Activated naive CD4-positive, alpha-beta T cell treated with anti-CD3 and anti-CD28 coated beads for 36 hours (primary cell): ENCODE measurements at regions not wholly inside any gene's neighbourhood (a gene's known extent, or its start where the extent isn't known, plus 50 kb on each side); places are given as distances from the start of the nearest gene placed in this dataset.
"Not testable (repeated sequence)": the region's sequence is repeated elsewhere in the genome, so short reads cannot be mapped to it uniquely, and the experiment has no call there.

Experiments used
- CTCF ChIA-PET: fragments of 350-600 bp; sonication (Branson Sonifier 250); formaldehyde crosslinking; loops from one replicate; lab custom pipeline; 2021; ENCODE audit warnings: antibody characterized with exemption; lab: Charles Lee
- DNase-seq: peaks from one replicate; pipeline ENCODE4 v3.0.0-alpha.2; 2020
- H3K27ac Mint-ChIP-seq: one replicate; pipeline ENCODE4 v1.8.0; 2021; ENCODE audit warnings: mild to moderate bottlenecking, mixed read lengths
- H3K27me3 Mint-ChIP-seq: one replicate; pipeline ENCODE4 v1.8.0; 2021; ENCODE audit warnings: low read depth, mixed read lengths
- H3K36me3 Mint-ChIP-seq: one replicate; pipeline ENCODE4 v1.8.0; 2021; ENCODE audit warnings: low read depth, mixed read lengths
- H3K4me1 Mint-ChIP-seq: one replicate; pipeline ENCODE4 v1.8.0; 2021; ENCODE audit warnings: low read depth, mixed read lengths
- H3K4me3 Mint-ChIP-seq: one replicate; pipeline ENCODE4 v1.8.0; 2021; ENCODE audit warnings: mild to moderate bottlenecking, moderate library complexity, mixed read lengths
- H3K9me3 Mint-ChIP-seq: one replicate; pipeline ENCODE4 v1.8.0; 2021; ENCODE audit warnings: mixed read lengths
- intact Hi-C: fragments of 100-400 bp; cut with micrococcal nuclease; formaldehyde crosslinking; loops from one replicate; pipeline ENCODE4 v1.15.1; 2023

- peaks cover 34% of the 10 kb centered on the region for H3K4me1 Mint-ChIP-seq
- H3K27me3 Mint-ChIP-seq: peaks cover 4% of the 10 kb centered on the region
- H3K9me3 Mint-ChIP-seq: no peaks in the 10 kb centered on the region
- CTCF ChIA-PET: interaction anchor here (0.7 to 1.1 kb wide), 3 partner anchors 21 to 120 kb away, joined by 3 read pairs; no protein-coding TSS in a partner anchor
- H3K27ac Mint-ChIP-seq: no peak overlapping the region
- intact Hi-C loops: loop anchor here (2.0 to 5.0 kb wide), 3 partner anchors 955 to 1877 kb away; partner anchors contain the start of gene ST8SIA4
- H3K36me3 Mint-ChIP-seq: no peaks in the 10 kb centered on the region
- DNase-seq: no peak
- H3K4me3 Mint-ChIP-seq: no peak overlapping the region
Measured at GRCh38 chr5:99025298-99026045, 96.7 kb upstream of the CHD1 start.

- Mint-ChIP-seq H3K4me3 (no peak overlapping the region), H3K36me3 (no peaks in the 10 kb centered on the region), H3K27me3 (peaks cover 4% of the 10 kb centered on the region), H3K9me3 (no peaks in the 10 kb centered on the region), H3K27ac (no peak overlapping the region), H3K4me1 (peaks cover 25% of the 10 kb centered on the region)
- CTCF ChIA-PET: no interaction called here
- intact Hi-C loops: no loop called here
- no peak for DNase-seq
Measured at GRCh38 chr5:99023330-99023729, 94.5 kb upstream of the CHD1 start.

GRCh38 chr5:99022250-99022649 lies 93.4 kb upstream of the CHD1 start:
- Mint-ChIP-seq H3K27ac (no peak overlapping the region), H3K9me3 (no peaks in the 10 kb centered on the region), H3K36me3 (no peaks in the 10 kb centered on the region), H3K4me1 (peaks cover 15% of the 10 kb centered on the region), H3K4me3 (no peak overlapping the region), H3K27me3 (peaks cover 4% of the 10 kb centered on the region)
- CTCF ChIA-PET: no interaction called here
- no peak for DNase-seq
- intact Hi-C loops: no loop called here

GRCh38 chr5:99020698-99021048 lies 91.9 kb upstream of the CHD1 start:
- H3K27ac Mint-ChIP-seq: no peak overlapping the region
- CTCF ChIA-PET: no interaction called here
- DNase-seq: no peak
- H3K27me3 Mint-ChIP-seq: peaks cover 4% of the 10 kb centered on the region
- no peaks in the 10 kb centered on the region for H3K36me3 Mint-ChIP-seq
- peaks cover 4% of the 10 kb centered on the region for H3K4me1 Mint-ChIP-seq
- intact Hi-C loops: no loop called here
- H3K9me3 Mint-ChIP-seq: no peaks in the 10 kb centered on the region
- H3K4me3 Mint-ChIP-seq: no peak overlapping the region

- H3K4me3 Mint-ChIP-seq: no peak overlapping the region
- H3K4me1 Mint-ChIP-seq: peaks cover 4% of the 10 kb centered on the region
- intact Hi-C loops: no loop called here
- H3K9me3 Mint-ChIP-seq: no peaks in the 10 kb centered on the region
- H3K27ac Mint-ChIP-seq: no peak overlapping the region
- no peaks in the 10 kb centered on the region for H3K36me3 Mint-ChIP-seq
- DNase-seq: no peak
- CTCF ChIA-PET: interaction anchor here (0.6 kb wide), 2 partner anchors 274 to 1650 kb away, joined by 3 to 5 read pairs; no protein-coding TSS in a partner anchor
- H3K27me3 Mint-ChIP-seq: peaks cover 4% of the 10 kb centered on the region
Measured at GRCh38 chr5:99019812-99020697, 91.2 kb upstream of the CHD1 start.

GRCh38 chr5:99019254-99019653 lies 90.4 kb upstream of the CHD1 start:
- Mint-ChIP-seq H3K27me3 (peaks cover 4% of the 10 kb centered on the region), H3K4me3 (no peak overlapping the region), H3K4me1 (peaks cover 4% of the 10 kb centered on the region), H3K27ac (no peak overlapping the region), H3K9me3 (no peaks in the 10 kb centered on the region), H3K36me3 (no peaks in the 10 kb centered on the region)
- intact Hi-C loops: no loop called here
- DNase-seq: no peak
- CTCF ChIA-PET: interaction anchor here (0.6 kb wide), 1 partner anchor 273 kb away, joined by 3 read pairs; no protein-coding TSS in a partner anchor

- Mint-ChIP-seq H3K36me3 (no peaks in the 10 kb centered on the region), H3K27ac (no peak overlapping the region), H3K4me3 (no peak overlapping the region), H3K9me3 (peaks cover 5% of the 10 kb centered on the region), H3K4me1 (peaks cover 3% of the 10 kb centered on the region), H3K27me3 (peaks cover 1% of the 10 kb centered on the region)
- intact Hi-C loops: no loop called here
- CTCF ChIA-PET: no interaction called here
- DNase-seq: no peak
Measured at GRCh38 chr5:99010294-99010693, 81.5 kb upstream of the CHD1 start.

GRCh38 chr5:99008009-99008408 lies 79.2 kb upstream of the CHD1 start:
- H3K36me3 Mint-ChIP-seq, DNase-seq, H3K27ac Mint-ChIP-seq, H3K9me3 Mint-ChIP-seq, intact Hi-C loops, H3K27me3 Mint-ChIP-seq, CTCF ChIA-PET, H3K4me3 Mint-ChIP-seq: not testable (repeated sequence)
- H3K4me1 Mint-ChIP-seq: peaks cover 17% of the 10 kb centered on the region

GRCh38 chr5:99005506-99005905 lies 76.7 kb upstream of the CHD1 start:
- Mint-ChIP-seq H3K27ac (no peak overlapping the region), H3K4me1 (peaks cover 17% of the 10 kb centered on the region), H3K36me3 (no peaks in the 10 kb centered on the region), H3K4me3 (no peak overlapping the region), H3K9me3 (no peaks in the 10 kb centered on the region), H3K27me3 (no peaks in the 10 kb centered on the region)
- intact Hi-C loops: loop anchor here (1.0 kb wide), 3 partner anchors 22 to 99 kb away; partner anchors contain the start of gene CHD1
- CTCF ChIA-PET: interaction anchor here (1.0 to 1.2 kb wide), 2 partner anchors 20 to 22 kb away, joined by 3 to 5 read pairs; no protein-coding TSS in a partner anchor
- no peak for DNase-seq

GRCh38 chr5:99004960-99005359 lies 76.2 kb upstream of the CHD1 start:
- peaks cover 17% of the 10 kb centered on the region for H3K4me1 Mint-ChIP-seq
- no peak overlapping the region for H3K27ac Mint-ChIP-seq
- H3K27me3 Mint-ChIP-seq: no peaks in the 10 kb centered on the region
- intact Hi-C loops: loop anchor here (1.0 kb wide), 3 partner anchors 22 to 99 kb away; partner anchors contain the start of gene CHD1
- DNase-seq: peak; percentile 47
- H3K36me3 Mint-ChIP-seq: no peaks in the 10 kb centered on the region
- no peak overlapping the region for H3K4me3 Mint-ChIP-seq
- no peaks in the 10 kb centered on the region for H3K9me3 Mint-ChIP-seq
- CTCF ChIA-PET: interaction anchor here (0.7 to 1.2 kb wide), 3 partner anchors 21 to 45 kb away, joined by 3 to 5 read pairs (median 4); no protein-coding TSS in a partner anchor

GRCh38 chr5:99000876-99001275 lies 72.1 kb upstream of the CHD1 start:
- Mint-ChIP-seq H3K4me1 (peaks cover 17% of the 10 kb centered on the region), H3K9me3 (no peaks in the 10 kb centered on the region), H3K27ac (no peak overlapping the region), H3K27me3 (no peaks in the 10 kb centered on the region), H3K36me3 (no peaks in the 10 kb centered on the region), H3K4me3 (no peak overlapping the region)
- no peak for DNase-seq
- intact Hi-C loops: no loop called here
- CTCF ChIA-PET: no interaction called here

GRCh38 chr5:99000221-99000620 lies 71.4 kb upstream of the CHD1 start:
- CTCF ChIA-PET: no interaction called here
- Mint-ChIP-seq H3K27me3 (no peaks in the 10 kb centered on the region), H3K9me3 (no peaks in the 10 kb centered on the region), H3K36me3 (no peaks in the 10 kb centered on the region), H3K4me1 (peaks cover 13% of the 10 kb centered on the region), H3K27ac (no peak overlapping the region), H3K4me3 (no peak overlapping the region)
- intact Hi-C loops: no loop called here
- DNase-seq: no peak
